Endothelial cell of umbilical vein (primary cell): ENCODE measurements at regions not wholly inside any gene's neighbourhood (a gene's known extent, or its start where the extent isn't known, plus 50 kb on each side); places are given as distances from the start of the nearest gene placed in this dataset.

Experiments
- BruUV-seq: library from RNA; stranded (reverse); fragments of 400-500 nt; replicated peaks from 2 replicates; lab custom pipeline; 2021; lab: Mats Ljungman, UMichigan
- CTCF ChIA-PET: fragments of 300-600, 350-600 bp; sonication (Branson Sonifier 250); formaldehyde crosslinking; loops from one replicate; lab custom pipeline; 2021; ENCODE audit warnings: antibody characterized with exemption, inconsistent platforms; lab: Charles Lee
- POLR2A ChIA-PET: fragments of 300-600, 350-600 bp; sonication (Branson Sonifier 250); formaldehyde crosslinking; loops from one replicate; lab custom pipeline; 2021; ENCODE audit warnings: antibody characterized with exemption, inconsistent platforms; lab: Charles Lee
- DNase-seq: peaks from one replicate; pipeline ENCODE4 v3.0.0-alpha.2; 2011; ENCODE audit warnings: low read depth, low spot score
- FAIRE-seq: peaks from 2 replicates; lab custom pipeline; 2011; peaks lifted over from hg19 to GRCh38; lab: Jason Lieb, UNC
- H2AFZ ChIP-seq: 2 replicates; pipeline ENCODE4 v1.6.0; 2012; ENCODE audit warnings: low read depth, low read length, control low read depth, inconsistent platforms
- H3K27ac ChIP-seq: 2 replicates; pipeline ENCODE4 v1.5.1; 2011; ENCODE audit warnings: low read depth, mild to moderate bottlenecking, control low read depth, low read length, moderate library complexity; ENCODE audit not compliant: insufficient read depth
- H3K27me3 ChIP-seq, 2 experiments: 2 replicates each; pipeline versions ENCODE4 v1.6.0 to v1.6.1; 2011; ENCODE audit warnings: low read length in 2 of 2, mixed read lengths in 1 of 2; ENCODE audit not compliant: control insufficient read depth in 2 of 2, insufficient read depth in 2 of 2
- H3K36me3 ChIP-seq, 2 experiments: 2 replicates in 1 of 2; 3 replicates in 1 of 2; pipeline ENCODE4 v1.5.1; 2011; ENCODE audit warnings: low read length in 2 of 2, mild to moderate bottlenecking in 1 of 2, moderate library complexity in 1 of 2; ENCODE audit not compliant: control insufficient read depth in 2 of 2, insufficient read depth in 2 of 2; ENCODE audit errors: extremely low read depth in 1 of 2
- H3K4me1 ChIP-seq: 3 replicates; pipeline ENCODE4 v1.5.1; 2011; ENCODE audit warnings: mild to moderate bottlenecking, low read length; ENCODE audit not compliant: control insufficient read depth, insufficient read depth; ENCODE audit errors: extremely low read depth
- H3K4me2 ChIP-seq: 2 replicates; pipeline ENCODE4 v1.6.1; 2011; ENCODE audit warnings: low read length, control low read depth, mixed read lengths; ENCODE audit not compliant: insufficient read depth
- H3K4me3 ChIP-seq, 3 experiments: fragments of 200-600 bp in 1 of 3; sonication (generic), shearing (Covaris generic) in 1 of 3; replicated peaks in 1 of 3; 2 replicates each; pipeline ENCODE4 v1.5.1; 2011 to 2016; ENCODE audit warnings: control low read depth in 3 of 3, low read length in 3 of 3, mild to moderate bottlenecking in 2 of 3, inconsistent platforms in 1 of 3, low read depth in 1 of 3, moderate library complexity in 1 of 3; ENCODE audit not compliant: insufficient read depth in 1 of 3
- H3K79me2 ChIP-seq: 2 replicates; pipeline ENCODE4 v1.6.0; 2012; ENCODE audit warnings: low read length, inconsistent platforms; ENCODE audit not compliant: control insufficient read depth, insufficient read depth
- H3K9ac ChIP-seq: replicated peaks from 2 replicates; pipeline ENCODE3; 2011; ENCODE audit warnings: low read length, control low read depth; ENCODE audit not compliant: insufficient read depth; ENCODE audit errors: extremely low read depth
- H3K9me1 ChIP-seq: replicated peaks from 3 replicates; pipeline ENCODE4 v1.6.0; 2011; ENCODE audit warnings: mild to moderate bottlenecking, low read length; ENCODE audit not compliant: control insufficient read depth, insufficient read depth; ENCODE audit errors: extremely low read depth
- H3K9me3 ChIP-seq: replicated peaks from 2 replicates; pipeline ENCODE4 v1.5.1; 2012; ENCODE audit warnings: low read length, inconsistent platforms; ENCODE audit not compliant: control insufficient read depth, insufficient read depth
- H4K20me1 ChIP-seq: replicated peaks from 2 replicates; pipeline ENCODE3; 2011; ENCODE audit warnings: mild to moderate bottlenecking, low read length; ENCODE audit not compliant: control insufficient read depth, insufficient read depth; ENCODE audit errors: extremely low read depth
- CTCF ChIP-seq, 2 donors: IDR thresholded peaks; 1 replicate in 1 of 2; 2 replicates in 1 of 2; pipeline ENCODE4 v1.5.1; 2011; ENCODE audit warnings: low read length in 2 of 2, mild to moderate bottlenecking in 2 of 2, moderate library complexity in 2 of 2, control low read depth in 1 of 2, inconsistent platforms in 1 of 2, low read depth in 1 of 2; ENCODE audit not compliant: insufficient read depth in 1 of 2; ENCODE audit errors: extremely low read depth in 1 of 2
- EZH2 ChIP-seq: IDR thresholded peaks from 2 replicates; pipeline ENCODE4 v1.6.1; 2012; ENCODE audit warnings: borderline replicate concordance, low read depth, mild to moderate bottlenecking, moderate library complexity, low read length, inconsistent platforms; ENCODE audit not compliant: severe bottlenecking
- FOS ChIP-seq: IDR thresholded peaks from 2 replicates; pipeline ENCODE4 v1.6.1; 2011; ENCODE audit warnings: mild to moderate bottlenecking, low read length, moderate library complexity, borderline replicate concordance; ENCODE audit not compliant: insufficient read depth
- GATA2 ChIP-seq: IDR thresholded peaks from 2 replicates; pipeline ENCODE4 v1.7.0; 2011; ENCODE audit warnings: low read depth, mild to moderate bottlenecking, moderate library complexity, mixed read lengths, low read length; ENCODE audit not compliant: insufficient read length, insufficient read depth
- JUN ChIP-seq: IDR thresholded peaks from 2 replicates; pipeline ENCODE4 v1.6.1; 2011; ENCODE audit warnings: borderline replicate concordance, low read depth; ENCODE audit not compliant: insufficient read length, insufficient read depth
- MAX ChIP-seq: IDR thresholded peaks from 2 replicates; pipeline ENCODE4 v1.6.1; 2011; ENCODE audit not compliant: insufficient read depth, insufficient read length
- MYC ChIP-seq: IDR thresholded peaks from one replicate; pipeline ENCODE4 v1.6.1; 2011; ENCODE audit warnings: mild to moderate bottlenecking, low read depth, low read length
- POLR2A ChIP-seq: IDR thresholded peaks from 2 replicates; pipeline ENCODE4 v1.6.1; 2012; ENCODE audit warnings: low read depth, mild to moderate bottlenecking, control low read depth, low read length
- POLR2AphosphoS5 ChIP-seq: IDR thresholded peaks from 2 replicates; pipeline ENCODE4 v1.6.1; 2012; ENCODE audit warnings: low read depth, mild to moderate bottlenecking, control low read depth, low read length, moderate library complexity; ENCODE audit not compliant: insufficient read depth
- dilution Hi-C: fragments of 300-500 bp; cut with MboI; formaldehyde crosslinking; loops from one replicate; pipeline ENCODE4 v1.15.0; 2019; ENCODE audit warnings: low sequenced_read_pairs; ENCODE audit not compliant: extremely low pct_ligation_motif_present
- intact Hi-C: fragments of 100-400 bp; cut with micrococcal nuclease; formaldehyde crosslinking; loops from one replicate; pipeline ENCODE4 v1.10.0; 2022

DNA sequence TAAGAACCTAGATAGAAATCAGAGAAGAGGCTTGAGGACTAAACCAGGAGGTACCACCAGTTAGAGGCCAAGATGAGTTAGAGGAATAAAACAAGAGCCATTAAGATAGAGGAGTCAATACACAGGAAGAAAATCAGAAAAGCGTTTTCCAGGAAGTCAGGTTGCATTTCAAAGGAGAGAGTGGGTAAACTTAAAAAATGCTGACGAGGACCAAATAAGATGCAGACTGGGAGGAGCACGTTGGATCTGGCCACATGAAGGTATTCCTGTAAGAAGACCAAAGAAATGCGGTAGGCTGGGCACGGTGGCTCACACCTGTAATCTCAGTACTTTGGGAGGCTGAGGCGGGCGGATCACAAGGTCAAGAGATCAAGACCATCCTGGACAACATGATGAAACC is 533.1 kb upstream of the TENM3 start:
- Histone ChIP-seq H3K79me2 (no peaks in the 10 kb centered on the region), H3K36me3 (no peaks in the 10 kb centered on the region), H2AFZ (no peak overlapping the region), H3K4me2 (no peak overlapping the region), H3K27me3 (no peaks in the 10 kb centered on the region), H3K4me1 (no peaks in the 10 kb centered on the region), H3K9me1 (no peaks in the 10 kb centered on the region), H4K20me1 (no peaks in the 10 kb centered on the region), H3K9me3 (peaks cover 11% of the 10 kb centered on the region), H3K4me3 (no peak overlapping the region), H3K27ac (no peak overlapping the region), H3K9ac (no peak overlapping the region)
- intact Hi-C loops (no loop called here), dilution Hi-C loops (no loop called here)
- POLR2A ChIA-PET = no interaction called here
- no peak for FAIRE-seq
- CTCF ChIA-PET = interaction anchor here (0.7 kb wide), 1 partner anchor 462 kb away, joined by 3 read pairs; no protein-coding TSS in a partner anchor
- DNase-seq = no peak
- no TSS peak for BruUV-seq
- TF ChIP-seq MAX (no peak), EZH2 (no peak), GATA2 (no peak), CTCF (IDR thresholded peaks at IDR 0.05; ENCODE audit: extremely low read depth in 1 of 2, insufficient read depth in 1 of 2, low read depth in 1 of 2, low read length in 2 of 2) (no peak), POLR2A (no peak), POLR2AphosphoS5 (no peak), FOS (no peak), JUN (no peak), MYC (no peak)
